ENCODE measurements at regions not wholly inside any gene's neighbourhood (a gene's known extent, or its start where the extent isn't known, plus 50 kb on each side); places are given as distances from the start of the nearest gene placed in this dataset.

GRCh38 chr4:157886645-157887044, 286.2 kb downstream of the GASK1B start:
- TF ChIP-seq CTCF (IDR thresholded peaks at IDR 0.05) (no peak), POLR2A (IDR thresholded peaks at IDR 0.05) (no peak)

All from esophagus squamous epithelium (tissue), 4 donors.